Epidermal melanocyte (primary cell): ENCODE measurements at regions not wholly inside any gene's neighbourhood (a gene's known extent, or its start where the extent isn't known, plus 50 kb on each side); places are given as distances from the start of the nearest gene placed in this dataset.

Experiments used
- DNase-seq: peaks from one replicate; pipeline ENCODE4 v3.0.0; 2011; ENCODE audit warnings: low spot score; ENCODE audit not compliant: insufficient read length

GRCh38 chr2:236922061-236922460 lies 163.6 kb upstream of the COPS8 start:
- no peak for DNase-seq

DNA sequence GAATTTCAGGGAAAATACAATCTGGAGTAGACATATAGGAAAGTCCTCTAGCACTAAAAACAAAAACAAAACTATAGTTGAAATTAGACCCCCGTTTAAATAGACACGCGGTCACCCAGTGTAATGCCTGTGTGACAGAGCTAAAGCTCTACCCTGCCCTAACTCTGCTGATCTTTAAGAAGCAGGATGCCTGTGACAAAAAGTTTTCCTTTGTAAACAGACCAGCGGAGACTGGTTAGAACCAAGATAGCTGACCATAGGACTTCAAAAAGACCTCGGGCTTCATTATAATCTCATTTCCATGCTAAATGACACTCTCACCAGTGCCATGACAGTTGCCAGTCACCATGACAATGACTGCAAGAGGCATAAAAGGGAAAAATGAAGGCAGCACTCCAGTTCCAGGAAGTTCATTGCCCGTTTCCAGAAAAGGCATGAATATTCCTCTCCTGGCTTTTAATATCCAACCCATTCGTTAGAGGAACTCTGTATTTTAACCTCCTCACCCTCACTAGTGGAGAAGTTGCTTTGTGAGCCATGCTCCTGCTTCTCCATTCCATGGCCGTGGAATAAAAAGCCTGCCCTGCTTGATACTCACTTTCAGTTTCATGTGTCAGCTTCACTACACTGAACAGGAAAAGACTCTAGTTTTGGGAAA lies 157.2 kb upstream of the COPS8 start:
- DNase-seq = no peak

DNA sequence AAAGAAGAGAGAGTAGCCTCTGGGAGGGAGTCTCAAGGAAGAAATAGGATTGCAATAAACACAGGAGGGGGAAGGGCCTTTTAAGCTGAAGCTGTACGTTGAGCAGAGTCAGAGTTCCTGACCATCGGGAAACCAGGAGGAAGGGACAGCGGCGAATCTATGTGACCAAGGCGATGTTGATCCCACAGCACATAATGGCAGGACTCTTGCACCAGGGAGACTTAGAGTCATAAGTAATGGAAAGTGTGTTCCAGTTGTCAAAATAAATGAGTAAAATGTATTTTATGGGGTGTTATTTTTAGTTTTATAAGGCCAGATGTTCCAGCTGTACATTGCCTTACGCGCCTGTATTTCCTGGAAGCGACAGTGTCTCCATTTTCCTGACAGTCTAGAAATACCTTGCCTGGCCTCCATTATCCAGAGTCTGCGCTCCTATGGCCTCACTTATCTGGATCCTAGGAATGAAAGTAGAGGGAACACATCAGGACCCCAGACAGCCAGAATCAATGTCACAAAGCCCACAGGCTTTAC lies 152.8 kb upstream of the COPS8 start:
- no peak for DNase-seq

DNA sequence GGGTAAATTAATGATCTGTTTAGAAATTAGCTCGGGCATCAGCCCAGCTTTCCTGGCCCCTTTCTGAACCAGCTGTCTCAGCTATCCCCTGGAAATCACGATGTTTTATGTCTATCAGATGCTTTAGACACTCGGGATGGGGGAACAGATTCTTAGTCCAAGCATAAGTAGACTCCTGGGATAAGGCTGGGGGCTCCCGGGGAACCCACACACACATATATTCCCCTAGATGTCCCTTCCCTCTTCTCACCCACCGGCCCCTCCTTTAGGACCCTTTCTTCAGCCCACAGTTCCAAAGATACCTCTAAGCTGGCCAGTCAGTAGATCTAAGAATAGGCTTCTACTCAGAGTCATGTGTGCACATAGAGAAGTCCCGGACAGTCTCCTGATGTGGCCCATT lies 151.5 kb upstream of the COPS8 start:
- no peak for DNase-seq

GRCh38 chr2:236934656-236935055 lies 151.0 kb upstream of the COPS8 start:
- DNase-seq = no peak

GRCh38 chr2:236935083-236935482 lies 150.6 kb upstream of the COPS8 start:
- no peak for DNase-seq

DNA sequence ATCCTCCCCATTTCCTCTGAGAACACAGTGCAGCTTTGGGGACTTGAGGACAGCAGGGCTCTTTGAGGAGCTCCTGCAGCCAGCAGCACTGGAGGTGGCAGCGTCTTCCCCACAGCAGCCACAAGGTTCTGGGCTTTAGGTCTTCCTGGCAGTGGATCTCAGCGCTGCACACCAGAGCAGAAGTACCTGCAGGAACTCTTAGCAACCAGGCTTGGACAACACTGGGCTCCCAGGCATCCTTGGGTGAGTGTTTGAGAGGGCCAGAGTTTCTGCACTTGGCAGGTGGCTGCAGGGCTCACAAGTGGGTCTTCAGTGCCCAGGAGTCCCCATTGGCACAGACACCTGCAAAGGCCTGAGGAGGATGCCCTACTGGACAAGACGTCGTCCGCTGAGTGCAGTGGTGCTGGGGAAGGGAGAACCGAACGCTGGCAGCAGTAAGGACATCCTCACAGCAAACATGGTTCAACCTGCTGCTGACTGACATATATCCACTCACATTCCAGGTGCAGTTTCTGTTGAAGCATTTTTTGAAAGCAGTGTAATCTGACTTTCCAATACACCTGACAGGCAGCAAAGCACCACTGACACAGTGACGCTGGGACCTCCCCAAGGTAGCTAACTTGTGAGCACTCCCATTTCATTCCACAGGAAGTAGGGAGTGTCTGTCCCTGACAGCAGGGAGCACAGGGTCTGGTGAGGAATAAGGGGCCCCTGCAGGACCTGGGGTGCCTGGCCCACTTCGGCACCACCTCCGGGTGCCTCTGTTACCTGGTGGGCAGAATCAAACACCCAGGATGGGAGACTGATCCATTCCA lies 149.9 kb upstream of the COPS8 start:
- no peak for DNase-seq

DNA sequence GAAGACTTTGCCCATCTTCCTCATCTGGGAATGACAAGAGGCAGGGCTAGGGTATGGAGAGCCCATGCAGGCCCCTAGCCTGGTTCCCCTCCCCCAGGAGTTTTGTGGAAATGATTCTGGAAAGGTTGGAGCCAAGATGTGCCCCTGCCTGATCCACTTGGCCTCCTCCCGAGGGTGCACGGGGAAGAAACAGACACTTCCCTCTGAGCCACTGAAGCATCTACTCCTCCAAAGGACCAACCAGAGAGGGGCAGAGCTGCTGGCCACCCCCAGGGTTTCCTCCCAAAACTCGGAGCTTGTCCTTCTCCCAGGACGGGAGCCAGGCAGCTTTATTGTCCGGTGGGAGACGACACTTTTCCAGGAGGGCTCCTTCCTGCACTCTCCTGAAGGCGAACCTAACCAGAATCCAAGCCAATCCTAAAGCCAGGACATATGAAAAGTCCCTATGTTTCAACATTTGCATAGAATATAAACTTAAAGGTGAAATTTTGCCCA lies 149.2 kb upstream of the COPS8 start:
- DNase-seq = no peak

DNA sequence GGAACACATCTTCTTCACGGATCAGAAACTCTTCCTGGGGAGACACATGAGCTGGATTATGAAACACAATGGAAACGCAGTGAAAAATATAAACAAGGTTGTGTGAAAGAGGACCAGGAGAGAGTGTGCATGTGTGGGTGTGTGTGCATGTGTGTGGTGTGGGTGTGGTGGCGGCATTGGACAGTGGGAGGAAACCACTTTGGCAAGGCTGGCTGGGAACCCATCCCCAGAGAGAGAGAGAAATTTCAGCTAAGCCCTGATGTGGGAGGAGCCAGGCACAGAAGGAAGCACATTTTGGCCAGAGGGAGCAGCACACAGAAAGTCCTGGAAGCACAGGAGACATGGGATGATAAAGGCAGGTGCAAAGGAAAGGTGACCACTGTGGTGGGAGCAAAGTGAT lies 147.6 kb upstream of the COPS8 start:
- DNase-seq = no peak

DNA sequence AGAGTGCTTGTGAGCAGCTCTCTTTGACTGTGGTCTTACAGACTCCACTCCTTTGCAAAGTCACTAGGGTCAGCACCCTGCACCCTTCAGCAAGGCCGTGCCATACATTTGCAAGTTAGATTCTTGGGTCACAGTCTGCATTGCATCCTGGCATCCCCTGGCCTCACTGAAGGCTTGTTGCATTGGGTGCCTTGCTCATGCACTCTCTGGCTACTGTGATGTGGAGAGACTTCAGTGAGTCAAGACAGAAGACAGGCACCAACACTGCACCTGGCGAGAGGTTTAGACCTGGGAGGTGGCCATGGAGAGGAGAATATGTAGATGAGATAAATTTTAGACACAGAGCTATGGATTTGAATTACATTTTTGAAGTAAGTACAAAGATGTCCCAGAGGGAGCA lies 146.4 kb upstream of the COPS8 start:
- no peak for DNase-seq

DNA sequence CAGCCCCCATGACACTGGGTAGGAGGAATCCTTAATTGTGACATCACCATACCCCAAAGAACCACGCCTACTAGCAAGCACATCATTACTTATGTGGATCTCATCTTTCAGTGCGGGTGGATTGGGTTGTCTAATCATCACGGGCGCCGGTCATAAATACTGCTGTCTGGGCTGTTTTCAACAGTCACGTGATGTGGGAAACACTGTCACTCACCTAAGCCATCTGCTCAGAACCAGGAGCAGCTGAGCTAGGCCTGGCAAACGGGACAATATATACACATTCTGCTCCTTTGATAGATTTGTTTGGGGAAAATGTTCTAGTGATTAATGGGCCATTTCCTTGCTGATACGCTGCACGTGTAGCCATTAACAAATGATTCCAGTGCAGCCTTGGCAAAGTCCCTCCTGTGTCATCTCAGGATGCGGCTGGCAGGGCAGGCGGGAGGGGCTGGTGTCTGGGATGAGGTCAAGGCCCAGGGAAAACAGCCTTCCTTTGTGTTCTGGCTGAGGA lies 145.9 kb upstream of the COPS8 start:
- no peak for DNase-seq

DNA sequence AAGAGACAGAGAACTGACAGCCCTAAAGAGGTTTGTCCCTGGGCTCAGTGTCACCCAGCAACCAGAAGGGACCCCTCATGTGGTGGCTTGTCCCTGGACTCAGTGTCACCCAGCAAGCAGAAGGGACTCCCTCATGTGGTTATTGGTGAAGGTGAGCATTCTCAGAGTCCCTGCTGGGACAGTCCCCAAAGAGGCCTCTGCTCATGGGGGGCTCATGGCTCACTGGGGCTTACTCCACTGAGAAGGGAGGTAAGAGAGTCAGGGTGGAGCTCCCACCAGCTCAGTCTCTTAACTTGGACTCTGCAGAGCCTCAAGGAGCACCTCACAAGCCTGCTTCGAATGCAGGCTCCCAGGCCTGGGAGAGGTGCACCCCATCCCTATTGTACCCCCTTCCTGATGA lies 145.2 kb upstream of the COPS8 start:
- no peak for DNase-seq

GRCh38 chr2:236940916-236941520 lies 144.7 kb upstream of the COPS8 start:
- DNase-seq = no peak

GRCh38 chr2:236941551-236941950 lies 144.1 kb upstream of the COPS8 start:
- DNase-seq = no peak

DNA sequence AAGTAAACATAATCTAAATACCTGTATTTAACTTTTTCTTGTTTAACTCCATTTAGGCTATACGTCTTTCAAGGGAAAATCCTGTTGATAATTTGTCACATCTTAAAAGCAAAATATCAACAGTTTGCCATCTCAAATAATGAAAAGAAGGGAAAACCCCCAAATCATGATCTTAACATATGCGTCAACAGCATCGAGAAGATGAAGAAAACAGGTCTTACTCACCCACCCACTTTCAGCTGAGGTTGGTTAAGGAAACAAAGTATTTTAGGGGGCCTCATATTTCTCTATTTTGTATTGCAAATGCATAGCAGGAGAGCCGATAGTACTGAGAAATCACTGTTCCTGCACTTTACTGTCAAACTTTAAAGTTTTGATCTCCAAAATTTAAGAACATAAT lies 143.1 kb upstream of the COPS8 start:
- no peak for DNase-seq

GRCh38 chr2:236943068-236943467 lies 142.6 kb upstream of the COPS8 start:
- DNase-seq = no peak

DNA sequence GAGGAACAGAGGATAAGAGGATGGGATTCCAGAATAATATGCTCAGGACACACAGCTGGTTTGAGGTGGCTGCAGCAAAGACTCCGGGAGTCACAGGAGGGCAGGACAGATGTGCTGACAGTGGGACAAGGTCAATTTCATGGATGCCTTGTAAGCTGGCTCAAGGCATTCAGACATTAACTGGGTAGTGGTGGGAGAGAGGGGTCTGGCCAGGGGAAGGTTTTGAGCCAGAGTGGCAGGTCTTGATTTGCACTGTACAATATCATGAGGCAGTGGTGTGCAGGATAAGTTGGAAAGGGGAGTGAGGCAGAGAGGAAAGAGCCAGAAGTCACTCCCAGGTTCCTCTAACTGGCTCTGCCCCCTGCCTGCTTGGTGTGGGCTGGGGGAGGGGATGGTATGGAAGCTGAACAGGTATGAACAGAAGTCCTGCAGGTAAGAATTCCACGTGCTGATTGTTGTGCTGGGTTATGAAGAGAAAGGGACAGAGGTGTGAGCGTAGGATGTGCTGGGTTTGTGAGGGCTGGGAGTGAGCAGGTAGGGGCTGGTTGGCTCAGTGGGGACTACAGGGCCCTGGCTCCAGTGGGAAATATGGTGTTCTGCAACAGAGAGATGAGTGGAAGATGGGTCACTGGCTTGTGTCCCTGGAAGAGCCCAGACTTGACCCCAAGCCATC lies 141.7 kb upstream of the COPS8 start:
- no peak for DNase-seq

DNA sequence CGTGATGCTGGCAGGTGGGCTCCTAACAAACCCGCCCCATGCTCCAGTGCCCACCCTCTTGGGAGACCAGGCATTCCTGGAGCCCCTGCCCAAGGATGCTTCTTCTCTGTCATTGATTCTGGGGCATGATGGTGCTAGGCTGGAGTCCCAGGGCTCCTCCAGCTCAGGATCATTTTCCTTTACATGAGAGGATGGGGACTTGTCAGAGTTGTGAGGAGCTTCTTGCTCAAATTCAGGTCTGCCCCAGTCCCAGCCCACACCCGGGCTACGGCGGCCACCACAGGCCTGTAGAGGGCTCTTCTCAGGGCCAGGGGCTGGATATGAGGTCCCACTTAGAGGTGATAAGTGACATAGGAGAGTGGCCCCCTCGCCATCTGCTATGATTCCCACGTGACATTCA lies 141.1 kb upstream of the COPS8 start:
- DNase-seq = no peak

DNA sequence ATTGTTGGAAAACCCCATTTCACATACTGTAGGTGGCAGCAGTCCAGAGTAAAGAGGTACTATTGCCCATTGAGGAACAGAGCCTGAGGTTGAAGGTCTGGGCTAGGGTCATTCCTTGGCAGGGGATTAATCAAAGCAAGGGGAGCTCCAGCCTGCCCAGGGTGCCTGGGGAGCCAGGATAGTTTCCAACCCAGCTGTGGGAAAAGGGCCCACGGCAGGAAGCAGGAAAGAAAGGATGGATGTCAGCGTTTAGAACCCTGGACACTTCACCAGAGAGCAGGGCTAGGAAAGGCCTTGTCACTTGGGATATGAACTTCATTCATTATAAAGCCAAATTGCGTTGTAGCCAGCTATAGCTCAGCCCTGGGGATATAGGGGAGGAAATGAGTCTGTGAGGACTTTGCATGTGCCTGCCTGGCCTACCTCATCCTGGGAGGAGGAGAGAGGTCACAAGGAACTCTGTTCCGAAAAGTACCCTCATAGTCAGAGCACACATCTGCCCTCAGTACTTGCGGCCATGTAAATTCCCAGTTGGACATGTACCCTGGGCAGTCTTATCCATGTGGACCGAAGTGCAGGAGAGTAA lies 140.2 kb upstream of the COPS8 start:
- DNase-seq = no peak

- no peak for DNase-seq
Measured at GRCh38 chr2:236946871-236947270, 138.8 kb upstream of the COPS8 start.

DNA sequence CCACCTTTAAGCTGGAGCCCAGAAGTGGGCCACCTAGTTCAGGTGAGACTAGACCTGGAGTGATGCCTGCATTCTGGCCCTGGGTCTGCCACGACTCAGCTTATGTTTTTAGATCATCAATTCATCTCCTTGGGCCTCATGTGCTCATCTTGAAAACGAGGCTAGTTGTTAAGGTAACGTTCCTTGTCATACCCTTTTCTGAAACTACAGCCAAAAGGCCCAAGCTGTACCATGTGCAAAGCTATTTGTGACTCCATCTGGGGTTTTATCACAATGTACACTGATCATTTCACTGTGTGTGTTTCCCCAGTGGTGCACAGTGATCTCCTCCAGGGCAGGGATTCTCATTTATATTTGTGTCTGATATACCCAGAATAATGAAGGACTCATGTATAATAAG lies 138.4 kb upstream of the COPS8 start:
- no peak for DNase-seq
